A673 (cell line): ENCODE measurements at regions not wholly inside any gene's neighbourhood (a gene's known extent, or its start where the extent isn't known, plus 50 kb on each side); places are given as distances from the start of the nearest gene placed in this dataset.

Source experiments
- CTCF ChIP-seq: fragments of 300-800, 200-600 bp; sonication (generic); conservative IDR thresholded peaks from 2 replicates; pipeline ENCODE4 v1.5.1; 2017; ENCODE audit warnings: low read depth, mild to moderate bottlenecking, antibody characterized with exemption, low read length, moderate library complexity, mixed read lengths
- EZH2 ChIP-seq: fragments of 200-600 bp; sonication (generic); IDR thresholded peaks from 2 replicates; pipeline ENCODE4 v1.6.1; 2017; ENCODE audit warnings: borderline replicate concordance, low read depth, mild to moderate bottlenecking, mixed read lengths, antibody characterized with exemption, low read length; ENCODE audit not compliant: poor library complexity, severe bottlenecking

DNA sequence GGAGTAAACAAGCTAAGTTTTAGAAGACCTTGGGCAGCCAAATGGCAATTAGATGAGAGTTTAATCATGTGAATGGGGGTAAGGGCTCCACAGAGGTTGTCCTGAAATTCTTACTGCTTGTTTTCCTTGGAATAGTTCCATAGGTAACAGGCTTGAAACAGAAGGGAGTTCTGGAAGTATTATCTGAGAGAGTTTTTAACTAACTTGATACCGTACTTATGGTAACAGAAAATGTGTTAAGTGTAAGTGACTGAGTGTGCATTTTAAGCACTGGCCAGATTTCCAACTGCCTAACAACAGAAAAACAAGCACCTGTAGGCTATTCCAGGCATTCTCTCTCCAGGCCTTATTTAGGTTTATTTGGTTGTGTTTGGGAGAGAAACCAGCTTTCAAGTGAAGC, 414.6 kb upstream of the PDE3A start:
- TF ChIP-seq CTCF (no peak), EZH2 (no peak)
